ENCODE measurements at regions not wholly inside any gene's neighbourhood (a gene's known extent, or its start where the extent isn't known, plus 50 kb on each side); places are given as distances from the start of the nearest gene placed in this dataset.

GRCh38 chr1:222104694-222105392, 363.0 kb upstream of the DUSP10 start:
- DNase-seq (ENCODE audit: low spot score) = no peak

DNA sequence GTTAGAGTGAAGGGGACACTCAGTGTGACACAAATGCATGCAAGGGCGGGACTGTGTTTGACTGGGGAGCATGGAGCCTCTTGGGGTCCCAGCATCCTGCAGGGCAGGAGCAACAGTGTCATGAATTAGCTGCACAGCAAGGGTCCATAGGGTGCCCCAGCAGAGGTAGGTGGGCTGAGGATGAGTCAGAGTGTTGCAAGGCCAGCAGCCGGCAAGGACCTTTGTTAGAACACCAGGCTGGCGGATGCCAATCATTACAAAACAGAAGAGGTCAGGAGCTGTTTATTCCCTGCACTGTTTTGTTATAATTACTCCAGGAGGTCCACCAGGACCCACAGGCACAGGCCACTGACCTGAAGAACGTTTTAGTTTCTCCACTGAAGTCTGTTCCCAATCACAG, 362.2 kb upstream of the DUSP10 start:
- no peak for DNase-seq (ENCODE audit: low spot score)

DNA sequence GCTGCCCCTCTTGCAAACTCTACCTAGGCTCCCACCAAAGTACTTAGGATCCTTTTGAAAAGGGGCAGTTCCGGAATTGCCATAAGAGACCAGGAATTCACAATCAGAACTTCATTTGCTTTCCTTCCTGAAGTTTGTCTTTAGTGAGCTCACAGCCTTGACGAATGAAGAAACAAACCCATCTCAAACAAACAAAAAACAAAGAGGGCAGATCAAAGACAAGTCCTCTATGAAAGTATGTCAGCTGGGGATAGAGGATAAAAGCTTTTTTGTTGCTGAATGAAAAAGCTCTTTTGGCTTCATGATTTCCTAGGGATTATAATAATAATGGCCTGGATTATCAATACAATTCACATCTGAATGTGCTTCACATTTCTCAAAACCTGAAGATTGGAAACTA, 357.9 kb upstream of the DUSP10 start:
- DNase-seq (ENCODE audit: low spot score) = no peak

GRCh38 chr1:222098404-222098803, 356.5 kb upstream of the DUSP10 start:
- DNase-seq (ENCODE audit: low spot score) = no peak

GRCh38 chr1:222097588-222097987, 355.7 kb upstream of the DUSP10 start:
- no peak for DNase-seq (ENCODE audit: low spot score)

DNA sequence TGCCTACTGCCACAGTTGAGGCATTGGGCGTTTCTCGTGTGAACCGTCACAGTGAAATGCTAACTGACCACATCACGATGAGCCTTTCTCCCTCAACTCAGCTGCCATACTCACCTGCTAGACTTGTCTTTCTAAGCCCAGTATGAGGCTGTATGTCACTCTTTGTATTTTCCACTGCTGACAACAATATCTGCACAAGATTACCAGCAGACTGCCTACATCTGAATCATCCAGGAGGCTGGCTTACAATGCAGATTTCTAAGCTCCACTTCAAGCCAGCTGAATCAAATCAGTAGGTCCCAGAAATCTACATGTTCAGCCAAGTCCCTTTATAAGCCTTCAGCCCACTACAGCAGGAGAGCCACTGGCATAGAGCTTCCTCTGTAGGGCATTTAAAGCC, 355.0 kb upstream of the DUSP10 start:
- DNase-seq (ENCODE audit: low spot score) = peak; percentile 20

DNA sequence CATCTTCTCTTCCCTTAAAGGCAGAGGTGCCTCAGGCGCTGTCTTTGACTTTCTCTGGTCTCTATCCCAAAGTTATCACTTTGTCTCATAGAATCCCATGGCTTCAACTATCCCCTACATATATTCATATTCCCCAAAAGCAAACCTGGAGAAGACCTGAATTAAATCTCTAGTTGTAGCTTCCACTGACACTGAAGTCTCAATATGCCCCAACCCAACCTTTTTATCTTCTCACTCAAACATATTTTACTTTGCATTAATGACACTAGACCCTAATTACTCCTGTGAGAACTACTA, 354.5 kb upstream of the DUSP10 start:
- DNase-seq (ENCODE audit: low spot score) = no peak

DNA sequence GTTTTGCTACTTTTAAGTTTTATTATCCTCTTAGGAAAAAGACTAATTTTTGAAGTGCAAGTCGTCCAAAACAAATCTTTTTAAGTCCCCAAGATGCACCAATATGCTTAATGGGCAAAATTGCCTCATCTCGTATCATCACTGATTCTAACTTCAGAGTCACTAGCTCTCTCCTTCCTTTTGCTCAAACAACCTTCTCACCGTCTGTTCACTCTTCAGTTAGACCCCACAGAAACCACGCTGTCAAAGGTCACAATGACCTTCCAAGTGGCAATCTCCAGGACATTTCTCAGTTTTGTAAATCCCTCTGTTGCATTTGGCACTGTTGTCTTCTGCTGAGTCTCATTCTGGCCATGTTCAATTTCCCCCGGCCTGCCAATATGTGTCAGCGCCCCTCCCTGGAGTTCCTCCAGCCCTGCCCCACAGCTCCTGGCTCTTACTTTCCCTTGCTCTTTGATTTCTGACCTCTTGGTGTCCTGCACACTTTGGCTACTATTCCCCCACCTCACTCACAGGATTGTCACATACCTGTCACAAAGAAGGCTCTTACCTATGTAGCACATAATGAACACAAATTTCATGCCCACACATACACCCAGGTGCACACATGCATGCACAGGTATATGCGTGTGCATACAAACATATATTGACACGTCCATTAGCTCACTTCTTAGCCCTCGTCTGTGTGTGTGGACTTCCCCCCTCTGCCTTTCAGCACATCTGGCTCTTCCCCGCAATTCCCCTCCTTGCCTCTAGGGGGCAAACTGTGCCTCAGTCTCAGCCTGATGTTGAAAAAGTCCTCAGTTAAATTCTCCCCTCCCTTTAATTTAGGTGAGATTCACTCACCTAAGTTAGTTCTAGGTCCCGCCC, 354.0 kb upstream of the DUSP10 start:
- no peak for DNase-seq (ENCODE audit: low spot score)

DNA sequence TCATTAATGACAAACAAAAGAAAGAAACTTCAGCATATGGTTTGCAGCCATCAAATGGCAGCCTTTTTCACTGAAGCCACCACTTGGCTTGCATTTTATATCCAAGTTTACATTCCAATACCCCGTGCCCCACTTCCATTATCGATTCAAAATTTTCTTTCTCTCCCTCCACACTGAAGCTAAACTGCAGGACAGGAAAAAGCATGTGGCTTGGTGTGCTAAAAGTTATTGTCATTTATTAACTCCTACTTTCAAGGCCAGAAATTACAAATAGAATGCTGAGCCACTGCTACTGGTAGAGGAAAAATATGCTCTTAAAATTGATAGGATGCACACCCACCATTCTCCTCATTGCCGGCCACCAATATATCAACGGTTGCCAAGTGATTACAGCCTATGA, 351.6 kb upstream of the DUSP10 start:
- DNase-seq (ENCODE audit: low spot score) = no peak

GRCh38 chr1:222090103-222090502, 348.2 kb upstream of the DUSP10 start:
- DNase-seq (ENCODE audit: low spot score) = peak; percentile 63

DNA sequence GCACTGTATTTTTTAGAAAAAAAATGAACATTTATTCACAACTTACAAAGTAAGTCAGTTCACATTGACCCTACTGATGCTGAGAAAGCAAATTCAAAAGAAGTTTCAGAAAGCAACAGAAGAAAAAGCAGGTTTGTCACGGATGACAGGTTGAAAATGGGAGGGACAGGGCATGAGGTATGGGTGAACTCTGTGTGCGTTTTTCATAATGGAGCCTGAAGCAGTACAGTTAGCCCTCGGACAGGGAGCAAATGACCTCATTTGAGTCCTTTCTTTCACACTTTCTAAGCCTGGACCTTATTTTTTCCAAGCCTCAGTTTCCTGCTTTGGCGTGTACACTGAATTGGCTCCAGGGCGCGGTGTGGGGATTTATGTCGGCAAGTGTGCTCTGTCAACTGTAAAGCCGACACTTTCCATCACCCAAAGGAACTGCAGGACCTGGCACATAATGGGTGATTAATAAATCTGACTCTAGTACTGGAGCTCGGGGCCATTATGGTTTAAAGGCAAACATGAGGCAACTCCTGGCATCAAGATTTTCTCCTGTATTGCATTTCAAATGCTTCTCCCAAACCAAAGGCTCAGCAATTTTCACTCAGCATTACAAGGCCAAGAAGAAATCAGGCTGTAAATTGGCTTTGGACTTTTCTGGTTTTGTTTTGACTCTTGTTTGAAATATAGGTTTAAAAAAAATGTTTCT, 345.5 kb upstream of the DUSP10 start:
- peak; percentile 24 for DNase-seq (ENCODE audit: low spot score)

GRCh38 chr1:222084996-222085395, 343.1 kb upstream of the DUSP10 start:
- peak; percentile 81 for DNase-seq (ENCODE audit: low spot score)

DNA sequence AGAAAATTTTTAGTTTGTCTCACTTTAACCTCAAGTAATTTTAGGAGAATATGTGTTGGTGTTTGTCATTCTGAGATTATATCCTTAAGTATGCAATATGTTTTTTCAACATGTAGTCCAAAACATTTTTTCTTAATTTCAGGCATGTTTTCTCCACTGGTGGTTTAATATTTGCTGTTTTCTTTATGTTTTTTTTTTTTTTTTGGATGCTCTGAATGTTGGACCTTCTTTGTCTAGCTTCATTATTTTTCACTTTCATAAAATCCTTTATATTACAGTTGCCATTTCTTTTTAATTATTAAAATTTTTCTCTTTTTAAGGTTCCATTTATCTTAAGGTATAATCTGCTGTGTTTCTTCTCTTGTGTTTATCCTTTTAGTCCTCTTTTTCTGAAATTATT, 342.2 kb upstream of the DUSP10 start:
- DNase-seq (ENCODE audit: low spot score) = no peak

GRCh38 chr1:222081859-222082258, 340.0 kb upstream of the DUSP10 start:
- no peak for DNase-seq (ENCODE audit: low spot score)

DNA sequence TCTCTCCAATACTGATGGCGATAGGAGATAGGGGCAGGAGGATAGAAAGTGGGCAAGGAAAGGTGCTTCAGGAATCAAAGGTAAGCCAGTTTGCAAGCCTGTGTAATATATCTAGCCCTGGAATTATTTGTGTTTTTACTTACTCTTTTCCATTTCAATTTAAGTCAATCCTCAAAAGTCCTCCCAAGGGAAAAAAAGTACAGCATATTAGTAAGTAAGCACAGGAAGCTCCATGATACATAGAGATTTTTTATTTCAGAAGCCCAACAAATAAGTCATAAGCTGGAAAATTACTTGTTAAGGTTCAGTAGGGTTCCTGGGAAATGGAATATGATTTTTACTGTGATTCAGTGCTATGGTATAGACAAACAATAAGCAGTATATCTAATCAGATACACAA, 337.7 kb upstream of the DUSP10 start:
- no peak for DNase-seq (ENCODE audit: low spot score)

DNA sequence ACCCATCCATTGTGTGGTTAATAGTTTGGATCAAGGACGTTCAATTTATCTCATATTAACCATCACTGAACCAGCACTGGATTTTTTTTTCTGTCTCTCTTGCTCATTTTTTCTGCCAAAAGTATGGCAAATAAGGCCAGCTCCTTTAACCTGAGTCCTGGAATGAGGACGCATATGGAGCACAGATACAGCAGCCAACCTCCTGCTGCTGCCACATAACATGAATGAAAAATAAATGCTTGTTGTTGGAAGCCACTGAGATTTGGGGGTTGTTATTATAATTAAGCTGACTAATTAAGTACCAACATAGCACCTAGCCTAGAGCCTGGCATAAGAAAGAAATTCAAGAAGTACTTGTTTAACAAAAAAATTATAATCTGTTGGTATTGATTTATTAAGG, 335.3 kb upstream of the DUSP10 start:
- DNase-seq (ENCODE audit: low spot score) = no peak

- DNase-seq (ENCODE audit: low spot score) = no peak
Measured at GRCh38 chr1:222074317-222074716, 332.4 kb upstream of the DUSP10 start.

DNA sequence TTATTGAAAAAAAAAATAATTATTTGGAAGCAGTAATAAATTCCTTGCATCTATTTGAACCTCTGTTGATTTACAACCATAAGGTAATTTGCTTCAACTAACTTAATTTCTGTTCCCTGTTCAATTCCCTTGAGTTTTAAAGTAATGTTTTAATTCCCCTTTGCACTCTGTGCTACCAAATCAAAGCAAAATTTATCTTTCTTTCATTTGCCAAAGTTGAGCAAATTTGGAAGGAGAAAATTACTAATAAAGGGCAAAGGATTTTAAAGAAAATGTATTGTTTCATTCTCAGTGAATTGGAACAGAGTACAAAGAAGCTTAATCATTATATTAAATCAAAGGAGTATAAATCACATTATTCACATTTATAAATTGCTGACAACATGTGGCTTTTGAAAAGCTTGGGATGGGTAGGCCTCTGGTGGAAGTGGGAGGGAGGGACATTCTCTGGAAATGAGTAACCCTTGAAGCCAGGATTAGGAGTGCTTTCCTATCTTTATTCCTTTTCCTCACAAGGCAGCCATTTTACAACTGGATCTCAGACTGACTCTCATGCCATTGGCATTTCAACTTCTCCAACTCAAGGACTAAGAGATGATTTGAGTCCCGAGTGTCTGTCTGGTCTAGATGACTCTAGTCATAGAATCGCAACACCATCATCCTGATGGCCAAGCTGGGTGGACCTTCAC, 331.6 kb upstream of the DUSP10 start:
- peak; percentile 83 for DNase-seq (ENCODE audit: low spot score)

- DNase-seq (ENCODE audit: low spot score) = no peak
Measured at GRCh38 chr1:222071387-222071786, 329.5 kb upstream of the DUSP10 start.

GRCh38 chr1:222068937-222069336, 327.0 kb upstream of the DUSP10 start:
- DNase-seq (ENCODE audit: low spot score) = no peak

- DNase-seq (ENCODE audit: low spot score) = no peak
Measured at GRCh38 chr1:222068101-222068500, 326.2 kb upstream of the DUSP10 start.

DNA sequence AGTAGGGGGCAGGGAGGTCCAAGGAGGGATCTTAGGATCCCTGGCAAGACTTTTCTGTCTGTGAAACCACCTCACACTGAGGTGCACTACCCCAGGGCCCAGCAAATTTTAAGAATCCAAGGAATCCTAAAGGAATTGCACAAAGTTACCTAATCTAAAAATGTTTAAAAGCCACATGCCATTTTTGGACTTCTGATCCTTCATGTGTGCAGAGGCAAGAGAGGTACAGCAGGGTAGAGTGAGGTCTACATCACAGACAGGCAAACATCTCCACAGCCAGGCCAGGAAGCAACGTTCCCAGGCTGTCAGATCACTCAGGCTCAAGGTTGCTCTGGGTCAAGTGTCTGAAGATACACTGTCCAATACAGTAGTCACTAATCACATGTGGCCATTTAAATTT, 324.6 kb upstream of the DUSP10 start:
- DNase-seq (ENCODE audit: low spot score) = no peak

GRCh38 chr1:222065234-222065633, 323.3 kb upstream of the DUSP10 start:
- no peak for DNase-seq (ENCODE audit: low spot score)

Data from GM03348 (cell line).